A673 (cell line): ENCODE measurements at regions not wholly inside any gene's neighbourhood (a gene's known extent, or its start where the extent isn't known, plus 50 kb on each side); places are given as distances from the start of the nearest gene placed in this dataset.

Experiments
- BruUV-seq: library from RNA; stranded (reverse); fragments of 400-500 nt; replicated peaks from 2 replicates; lab custom pipeline; 2021; lab: Mats Ljungman, UMichigan
- CTCF ChIA-PET: fragments of 300-600 bp; sonication (Branson Sonifier 250); formaldehyde crosslinking; loops from one replicate; lab custom pipeline; 2022; ENCODE audit warnings: antibody characterized with exemption; lab: Charles Lee
- POLR2A ChIA-PET: fragments of 300-600 bp; sonication (Branson Sonifier 250); formaldehyde crosslinking; loops from one replicate; lab custom pipeline; 2022; ENCODE audit warnings: antibody characterized with exemption; ENCODE audit not compliant: low non-redundant PET; lab: Charles Lee
- DNase-seq: peaks from one replicate; pipeline ENCODE4 v3.0.0-alpha.2; 2015; ENCODE audit warnings: low spot score
- H3K27ac ChIP-seq: fragments of 200-600 bp; sonication (generic); 2 replicates; pipeline ENCODE4 v1.5.1; 2016; ENCODE audit warnings: mixed run types, low read depth, mild to moderate bottlenecking, mixed read lengths, antibody characterized with exemption, low read length; ENCODE audit not compliant: poor library complexity, severe bottlenecking
- H3K27me3 ChIP-seq: fragments of 200-600 bp; sonication (generic); replicated peaks from 2 replicates; pipeline ENCODE4 v1.6.1; 2017; ENCODE audit warnings: mixed run types, low read depth, mild to moderate bottlenecking, mixed read lengths, antibody characterized with exemption, low read length; ENCODE audit not compliant: insufficient read depth, poor library complexity
- H3K36me3 ChIP-seq: fragments of 200-600 bp; sonication (generic); 2 replicates; pipeline ENCODE4 v1.6.1; 2016; ENCODE audit warnings: mixed run types, mild to moderate bottlenecking, mixed read lengths, antibody characterized with exemption, low read length; ENCODE audit not compliant: insufficient read depth, poor library complexity, severe bottlenecking
- H3K4me1 ChIP-seq: fragments of 200-600 bp; sonication (generic); 2 replicates; pipeline ENCODE4 v1.6.1; 2017; ENCODE audit warnings: mixed run types, mild to moderate bottlenecking, mixed read lengths, antibody characterized with exemption, low read length; ENCODE audit not compliant: insufficient read depth, poor library complexity, severe bottlenecking
- H3K4me3 ChIP-seq: fragments of 200-600 bp; sonication (generic); 2 replicates; pipeline ENCODE4 v1.5.1; 2016; ENCODE audit warnings: low read depth, mixed run types, mild to moderate bottlenecking, mixed read lengths, low read length; ENCODE audit not compliant: poor library complexity, severe bottlenecking
- H3K9me3 ChIP-seq: fragments of 200-600 bp; sonication (generic); 2 replicates; pipeline ENCODE4 v1.6.1; 2016; ENCODE audit warnings: mixed run types, low read depth, mild to moderate bottlenecking, mixed read lengths, antibody characterized with exemption, low read length; ENCODE audit not compliant: poor library complexity, severe bottlenecking
- CTCF ChIP-seq: fragments of 300-800, 200-600 bp; sonication (generic); conservative IDR thresholded peaks from 2 replicates; pipeline ENCODE4 v1.5.1; 2017; ENCODE audit warnings: low read depth, mild to moderate bottlenecking, antibody characterized with exemption, low read length, moderate library complexity, mixed read lengths
- EZH2 ChIP-seq: fragments of 200-600 bp; sonication (generic); IDR thresholded peaks from 2 replicates; pipeline ENCODE4 v1.6.1; 2017; ENCODE audit warnings: borderline replicate concordance, low read depth, mild to moderate bottlenecking, mixed read lengths, antibody characterized with exemption, low read length; ENCODE audit not compliant: poor library complexity, severe bottlenecking
- intact Hi-C: fragments of 100-400 bp; cut with micrococcal nuclease; formaldehyde crosslinking; loops from one replicate; pipeline ENCODE4 v1.10.0; 2022; ENCODE audit not compliant: unreplicated experiment

- Histone ChIP-seq H3K4me1 (peaks cover 20% of the 10 kb centered on the region), H3K36me3 (no peaks in the 10 kb centered on the region), H3K4me3 (no peak overlapping the region), H3K27ac (no peak overlapping the region), H3K27me3 (no peaks in the 10 kb centered on the region), H3K9me3 (no peaks in the 10 kb centered on the region)
- no peak for DNase-seq
- POLR2A ChIA-PET: no interaction called here
- CTCF ChIA-PET: no interaction called here
- TF ChIP-seq CTCF: no peak
- TF ChIP-seq EZH2: no peak
- BruUV-seq: no TSS peak
- intact Hi-C loops: no loop called here
These were observed 137.3 kb upstream of the CPEB2 start for GRCh38 chr4:14865031-14865366.

GRCh38 chr4:14865804-14866203 lies 136.5 kb upstream of the CPEB2 start:
- CTCF ChIA-PET: no interaction called here
- no peaks in the 10 kb centered on the region for H3K9me3 ChIP-seq
- H3K27ac ChIP-seq: no peak overlapping the region
- DNase-seq: no peak
- H3K27me3 ChIP-seq: no peaks in the 10 kb centered on the region
- no peak overlapping the region for H3K4me3 ChIP-seq
- intact Hi-C loops: no loop called here
- no TSS peak for BruUV-seq
- TF ChIP-seq EZH2 (no peak), CTCF (no peak)
- H3K4me1 ChIP-seq: peaks cover 20% of the 10 kb centered on the region
- H3K36me3 ChIP-seq: no peaks in the 10 kb centered on the region
- POLR2A ChIA-PET: no interaction called here

- no peak overlapping the region for H3K27ac ChIP-seq
- peaks cover 17% of the 10 kb centered on the region for H3K4me1 ChIP-seq
- intact Hi-C loops: no loop called here
- BruUV-seq: no TSS peak
- no peaks in the 10 kb centered on the region for H3K36me3 ChIP-seq
- no peak for TF ChIP-seq EZH2
- TF ChIP-seq CTCF: no peak
- H3K4me3 ChIP-seq: no peak overlapping the region
- POLR2A ChIA-PET: no interaction called here
- no peaks in the 10 kb centered on the region for H3K27me3 ChIP-seq
- no peaks in the 10 kb centered on the region for H3K9me3 ChIP-seq
- CTCF ChIA-PET: no interaction called here
- no peak for DNase-seq
These were observed 134.4 kb upstream of the CPEB2 start for GRCh38 chr4:14867847-14868246.
